RPMI7951 (cell line): ENCODE measurements at regions not wholly inside any gene's neighbourhood (a gene's known extent, or its start where the extent isn't known, plus 50 kb on each side); places are given as distances from the start of the nearest gene placed in this dataset.

Experiments used
- DNase-seq: peaks from one replicate; pipeline ENCODE4 v3.0.0-alpha.2; 2012; ENCODE audit warnings: low read depth

GRCh38 chrX:102067966-102068723, 57.3 kb upstream of the TCEAL2 start:
- DNase-seq: peak; percentile 6

DNA sequence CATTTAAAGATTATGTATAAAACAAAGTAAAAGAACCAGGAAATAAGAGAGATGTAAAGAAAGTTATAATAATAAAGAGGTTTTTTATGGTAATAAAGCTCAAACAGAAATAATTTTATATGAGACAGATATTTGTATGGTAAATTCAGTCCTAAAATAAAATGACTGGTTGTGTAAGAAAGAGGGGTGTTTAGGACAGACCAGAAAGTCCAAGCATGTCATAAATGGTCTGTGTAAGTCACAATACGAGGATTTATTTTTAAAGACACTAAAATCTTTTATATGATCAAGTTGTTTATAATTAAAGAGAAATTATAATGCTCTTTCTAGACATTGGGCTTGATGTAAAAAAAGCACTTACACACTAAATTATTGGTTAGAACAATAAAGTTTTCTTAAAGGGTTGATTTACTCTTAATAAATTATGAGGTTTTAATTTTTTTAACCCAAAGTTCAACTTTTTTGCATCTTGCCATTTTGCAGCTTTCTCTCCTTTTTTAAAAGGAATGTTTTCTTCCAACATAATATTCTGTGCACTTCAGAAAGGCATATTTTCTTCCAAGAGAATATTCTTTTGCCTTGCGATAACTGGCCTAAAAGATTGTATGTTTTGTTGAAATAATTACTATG, 61.9 kb upstream of the TCEAL2 start:
- no peak for DNase-seq

DNA sequence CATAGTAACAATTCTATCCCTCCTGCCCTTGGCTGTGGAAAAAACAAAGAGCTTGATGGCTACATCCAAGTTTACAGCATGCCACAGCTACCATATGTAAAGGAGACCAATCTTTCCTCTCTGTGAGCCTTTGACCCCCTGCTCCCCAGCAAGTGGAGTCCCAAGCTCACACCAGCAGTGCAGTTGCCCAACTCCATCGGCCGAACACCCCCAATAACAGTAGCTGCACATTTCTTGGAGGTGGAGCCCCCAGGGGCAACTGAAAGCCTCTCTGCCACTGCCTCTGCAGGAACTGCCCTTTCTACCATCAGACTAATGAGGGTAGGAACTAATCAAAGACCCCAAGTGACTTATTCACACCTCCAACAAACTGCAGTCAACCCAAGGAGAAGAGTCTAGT, 81.0 kb upstream of the TCEAL2 start:
- no peak for DNase-seq

DNA sequence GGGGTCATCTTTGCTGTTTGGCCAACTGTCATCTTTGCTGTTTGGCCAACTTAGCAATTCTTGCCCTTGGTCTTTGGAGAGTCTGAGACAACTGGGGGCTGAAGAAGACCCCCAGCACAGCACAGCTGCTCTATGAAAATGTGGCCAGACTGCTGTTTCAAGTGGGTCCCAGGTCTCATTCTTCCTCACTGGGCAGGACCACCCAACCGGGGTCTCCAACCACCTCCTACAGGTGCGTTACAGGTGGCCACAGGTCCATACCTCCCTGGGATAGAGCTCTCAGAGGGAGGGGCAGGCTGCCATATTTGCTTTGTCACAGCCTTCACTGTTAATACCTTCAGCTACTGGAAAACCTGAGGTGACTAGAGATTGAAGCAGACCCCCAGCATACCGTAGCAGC, 82.1 kb upstream of the TCEAL2 start:
- no peak for DNase-seq

- DNase-seq: peak; percentile 78
Measured at GRCh38 chrX:102042372-102043325, 82.8 kb upstream of the TCEAL2 start.

DNA sequence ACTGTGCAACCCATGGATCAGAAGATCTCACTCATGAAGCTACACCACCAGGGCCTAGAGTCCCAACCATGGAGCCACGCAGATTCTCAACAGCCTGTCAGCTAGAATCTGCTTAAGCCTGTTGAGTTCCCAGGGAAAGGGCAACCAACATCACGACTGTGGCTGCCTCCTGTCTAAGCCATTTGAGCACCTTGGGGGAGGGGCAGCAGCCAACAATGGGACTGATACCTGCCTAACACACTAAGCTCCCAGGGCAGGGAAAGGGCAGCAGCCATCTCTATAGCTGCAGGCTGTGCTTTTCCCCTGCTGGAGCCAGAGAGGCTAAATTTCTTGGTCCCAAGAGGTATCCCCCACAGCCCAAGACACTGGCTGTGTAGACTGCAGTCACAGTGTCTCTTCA, 96.5 kb upstream of the TCEAL2 start:
- no peak for DNase-seq

GRCh38 chrX:102018208-102018607, 86.4 kb upstream of the ZMAT1 start:
- DNase-seq: no peak

- no peak for DNase-seq
Measured at GRCh38 chrX:102008901-102009300, 77.1 kb upstream of the ZMAT1 start.

DNA sequence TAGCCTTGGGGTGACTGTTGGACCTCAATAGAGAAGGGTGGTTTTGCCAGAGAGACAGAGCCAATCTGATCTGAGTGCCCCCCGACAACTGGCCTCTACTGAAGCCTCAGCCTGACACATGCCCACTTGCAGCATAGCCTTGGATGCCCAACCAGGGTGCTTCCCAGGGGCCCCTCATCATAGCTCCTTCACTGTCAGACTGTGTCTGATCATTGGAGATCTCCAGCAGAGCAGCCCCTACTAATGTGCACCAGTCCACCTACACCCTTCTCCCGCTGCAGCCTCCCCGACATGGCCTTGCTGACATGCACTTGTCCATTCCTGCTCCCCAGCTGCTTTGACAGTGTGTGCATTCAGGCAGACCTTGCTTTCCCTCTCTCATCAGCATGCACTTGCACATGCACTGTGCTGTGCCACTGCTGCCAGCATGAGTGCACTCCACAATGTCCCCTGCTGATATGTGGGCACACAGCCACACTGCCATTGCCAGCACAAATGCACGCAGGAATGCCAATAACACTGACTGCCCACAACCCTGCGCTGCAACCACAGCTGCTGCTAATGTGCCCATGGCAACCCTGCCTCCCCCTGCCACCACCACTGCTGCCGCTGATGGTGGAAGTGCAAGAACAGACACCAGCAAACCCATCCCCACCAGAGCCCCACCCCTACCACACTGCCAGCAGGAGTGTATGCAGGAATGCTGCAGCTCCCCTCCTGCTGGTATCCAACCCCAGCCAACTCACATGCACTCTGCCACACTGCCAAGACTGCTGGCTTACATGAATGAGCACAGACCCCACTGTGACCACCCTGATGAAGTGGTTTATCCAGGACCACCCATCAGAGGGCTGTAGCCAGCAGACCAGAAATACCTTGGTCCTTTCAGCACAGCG, 68.1 kb upstream of the ZMAT1 start:
- DNase-seq: no peak

- no peak for DNase-seq
Measured at GRCh38 chrX:101993335-101993734, 61.5 kb upstream of the ZMAT1 start.

DNA sequence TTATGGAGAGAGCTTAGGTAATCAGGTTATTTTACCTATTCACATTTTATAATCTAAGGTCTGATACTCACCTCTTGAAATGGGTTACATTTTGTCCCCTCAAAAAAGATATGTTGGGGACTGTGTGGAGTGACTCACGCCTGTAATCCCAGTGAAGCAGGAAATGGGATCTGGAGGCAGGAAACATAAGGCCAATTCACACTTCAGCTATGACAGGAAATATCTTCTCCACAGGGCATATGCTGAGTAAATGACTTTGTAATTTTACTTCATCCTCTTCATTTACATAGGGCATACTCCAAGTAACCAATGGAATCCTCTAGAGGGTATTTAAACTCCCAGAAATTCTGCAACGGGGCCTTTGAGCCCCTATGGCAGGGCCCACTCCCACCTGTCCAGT, 54.8 kb upstream of the ZMAT1 start:
- DNase-seq: peak; percentile 35
